Panc1 (cell line): ENCODE measurements at regions not wholly inside any gene's neighbourhood (a gene's known extent, or its start where the extent isn't known, plus 50 kb on each side); places are given as distances from the start of the nearest gene placed in this dataset.

Experiments used
- CTCF ChIP-seq: fragments of 450-650 bp; IDR thresholded peaks from 2 replicates; pipeline ENCODE4 v1.5.1; 2017; ENCODE audit warnings: mild to moderate bottlenecking
- POLR2AphosphoS5 ChIP-seq: IDR thresholded peaks from 2 replicates; pipeline ENCODE4 v1.6.1; 2012; ENCODE audit warnings: mild to moderate bottlenecking, low read depth, low read length, moderate library complexity
- SIN3A ChIP-seq: IDR thresholded peaks from 2 replicates; pipeline ENCODE4 v1.6.1; 2012; ENCODE audit warnings: low read depth, mild to moderate bottlenecking, low read length, moderate library complexity, borderline replicate concordance; ENCODE audit not compliant: insufficient read depth
- TCF7L2 ChIP-seq: IDR thresholded peaks from 2 replicates; pipeline ENCODE4 v1.6.1; 2011; ENCODE audit warnings: mild to moderate bottlenecking, low read depth, low read length, inconsistent platforms
- TF ChIP-seq, protein P1 (sequence below), 2 experiments: IDR thresholded peaks; 2 replicates each; pipeline ENCODE4 v1.6.1; 2011 to 2012; ENCODE audit warnings: low read depth in 2 of 2, control low read depth in 1 of 2, low read length in 1 of 2, mild to moderate bottlenecking in 1 of 2, moderate library complexity in 1 of 2; ENCODE audit not compliant: insufficient read depth in 1 of 2

DNA sequence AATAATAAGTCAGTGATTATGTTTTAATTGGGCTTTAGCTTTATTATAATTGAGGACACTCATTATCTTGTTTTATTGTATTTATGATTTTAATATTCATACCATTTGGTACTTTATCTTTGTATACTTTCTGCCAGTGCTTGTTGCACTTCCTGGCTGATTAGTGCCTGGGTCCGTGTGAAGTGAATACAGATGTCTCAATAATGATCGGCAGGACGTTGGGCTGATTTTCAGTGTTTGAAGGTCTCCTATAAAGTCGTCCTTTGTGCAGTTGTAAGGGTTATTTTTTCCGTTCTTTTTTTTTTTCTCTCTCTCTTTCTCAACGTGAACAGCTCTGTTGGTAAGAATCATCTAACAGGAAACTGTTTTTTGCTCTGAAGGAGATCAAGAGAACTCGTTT, 450.0 kb upstream of the POU3F2 start:
- TF ChIP-seq CTCF: no peak
- no peak for TF ChIP-seq POLR2AphosphoS5
- no peak for TF ChIP-seq TCF7L2
- TF ChIP-seq, protein P1, sequence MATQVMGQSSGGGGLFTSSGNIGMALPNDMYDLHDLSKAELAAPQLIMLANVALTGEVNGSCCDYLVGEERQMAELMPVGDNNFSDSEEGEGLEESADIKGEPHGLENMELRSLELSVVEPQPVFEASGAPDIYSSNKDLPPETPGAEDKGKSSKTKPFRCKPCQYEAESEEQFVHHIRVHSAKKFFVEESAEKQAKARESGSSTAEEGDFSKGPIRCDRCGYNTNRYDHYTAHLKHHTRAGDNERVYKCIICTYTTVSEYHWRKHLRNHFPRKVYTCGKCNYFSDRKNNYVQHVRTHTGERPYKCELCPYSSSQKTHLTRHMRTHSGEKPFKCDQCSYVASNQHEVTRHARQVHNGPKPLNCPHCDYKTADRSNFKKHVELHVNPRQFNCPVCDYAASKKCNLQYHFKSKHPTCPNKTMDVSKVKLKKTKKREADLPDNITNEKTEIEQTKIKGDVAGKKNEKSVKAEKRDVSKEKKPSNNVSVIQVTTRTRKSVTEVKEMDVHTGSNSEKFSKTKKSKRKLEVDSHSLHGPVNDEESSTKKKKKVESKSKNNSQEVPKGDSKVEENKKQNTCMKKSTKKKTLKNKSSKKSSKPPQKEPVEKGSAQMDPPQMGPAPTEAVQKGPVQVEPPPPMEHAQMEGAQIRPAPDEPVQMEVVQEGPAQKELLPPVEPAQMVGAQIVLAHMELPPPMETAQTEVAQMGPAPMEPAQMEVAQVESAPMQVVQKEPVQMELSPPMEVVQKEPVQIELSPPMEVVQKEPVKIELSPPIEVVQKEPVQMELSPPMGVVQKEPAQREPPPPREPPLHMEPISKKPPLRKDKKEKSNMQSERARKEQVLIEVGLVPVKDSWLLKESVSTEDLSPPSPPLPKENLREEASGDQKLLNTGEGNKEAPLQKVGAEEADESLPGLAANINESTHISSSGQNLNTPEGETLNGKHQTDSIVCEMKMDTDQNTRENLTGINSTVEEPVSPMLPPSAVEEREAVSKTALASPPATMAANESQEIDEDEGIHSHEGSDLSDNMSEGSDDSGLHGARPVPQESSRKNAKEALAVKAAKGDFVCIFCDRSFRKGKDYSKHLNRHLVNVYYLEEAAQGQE (IDR thresholded peaks at IDR 0.05; ENCODE audit: insufficient read depth in 1 of 2, low read depth in 2 of 2, low read length in 1 of 2): no peak
- no peak for TF ChIP-seq SIN3A
